Neutrophil (primary cell): ENCODE measurements at regions not wholly inside any gene's neighbourhood (a gene's known extent, or its start where the extent isn't known, plus 50 kb on each side); places are given as distances from the start of the nearest gene placed in this dataset.

Experiments used
- H3K27ac ChIP-seq: fragments of 200-600 bp; sonication (generic); 2 replicates; pipeline ENCODE4 v1.5.1; 2016; ENCODE audit warnings: mild to moderate bottlenecking, moderate library complexity
- H3K27me3 ChIP-seq: fragments of 200-600 bp; sonication (generic); 2 replicates; pipeline ENCODE4 v1.6.0; 2016; ENCODE audit warnings: mild to moderate bottlenecking
- H3K36me3 ChIP-seq: fragments of 200-600 bp; sonication (generic); 2 replicates; pipeline ENCODE4 v1.5.1; 2017
- H3K4me1 ChIP-seq, 2 experiments: fragments of 200-600 bp in 1 of 2; sonication (generic) in 1 of 2; 1 replicate in 1 of 2; 2 replicates in 1 of 2; pipeline versions ENCODE4 v1.5.1 to v1.6.1; 2013 to 2016; ENCODE audit warnings: low read depth in 1 of 2, low read length in 1 of 2, mild to moderate bottlenecking in 1 of 2, moderate library complexity in 1 of 2; ENCODE audit not compliant: control insufficient read depth in 1 of 2, insufficient read depth in 1 of 2
- H3K4me3 ChIP-seq, 2 experiments: fragments of 200-600 bp in 1 of 2; sonication (generic) in 1 of 2; 1 replicate in 1 of 2; 2 replicates in 1 of 2; pipeline ENCODE4 v1.5.1; 2013 to 2016; ENCODE audit warnings: low read depth in 1 of 2, low read length in 1 of 2, mild to moderate bottlenecking in 1 of 2, moderate library complexity in 1 of 2
- H3K9me3 ChIP-seq: fragments of 200-600 bp; sonication (generic); 2 replicates; pipeline ENCODE4 v1.5.1; 2016
- TF ChIP-seq, protein P1 (sequence below): fragments of 200-600 bp; sonication (generic); IDR thresholded peaks from 2 replicates; pipeline ENCODE4 v1.5.1; 2016; ENCODE audit warnings: antibody characterized with exemption

GRCh38 chrX:39704590-39704989 lies 393.2 kb downstream of the BCOR start:
- no peak overlapping the region for H3K4me3 ChIP-seq
- H3K27ac ChIP-seq: no peak overlapping the region
- no peaks in the 10 kb centered on the region for H3K27me3 ChIP-seq
- TF ChIP-seq, protein P1, sequence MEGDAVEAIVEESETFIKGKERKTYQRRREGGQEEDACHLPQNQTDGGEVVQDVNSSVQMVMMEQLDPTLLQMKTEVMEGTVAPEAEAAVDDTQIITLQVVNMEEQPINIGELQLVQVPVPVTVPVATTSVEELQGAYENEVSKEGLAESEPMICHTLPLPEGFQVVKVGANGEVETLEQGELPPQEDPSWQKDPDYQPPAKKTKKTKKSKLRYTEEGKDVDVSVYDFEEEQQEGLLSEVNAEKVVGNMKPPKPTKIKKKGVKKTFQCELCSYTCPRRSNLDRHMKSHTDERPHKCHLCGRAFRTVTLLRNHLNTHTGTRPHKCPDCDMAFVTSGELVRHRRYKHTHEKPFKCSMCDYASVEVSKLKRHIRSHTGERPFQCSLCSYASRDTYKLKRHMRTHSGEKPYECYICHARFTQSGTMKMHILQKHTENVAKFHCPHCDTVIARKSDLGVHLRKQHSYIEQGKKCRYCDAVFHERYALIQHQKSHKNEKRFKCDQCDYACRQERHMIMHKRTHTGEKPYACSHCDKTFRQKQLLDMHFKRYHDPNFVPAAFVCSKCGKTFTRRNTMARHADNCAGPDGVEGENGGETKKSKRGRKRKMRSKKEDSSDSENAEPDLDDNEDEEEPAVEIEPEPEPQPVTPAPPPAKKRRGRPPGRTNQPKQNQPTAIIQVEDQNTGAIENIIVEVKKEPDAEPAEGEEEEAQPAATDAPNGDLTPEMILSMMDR: no peak
- no peaks in the 10 kb centered on the region for H3K36me3 ChIP-seq
- H3K4me1 ChIP-seq: no peaks in the 10 kb centered on the region
- H3K9me3 ChIP-seq: no peaks in the 10 kb centered on the region

DNA sequence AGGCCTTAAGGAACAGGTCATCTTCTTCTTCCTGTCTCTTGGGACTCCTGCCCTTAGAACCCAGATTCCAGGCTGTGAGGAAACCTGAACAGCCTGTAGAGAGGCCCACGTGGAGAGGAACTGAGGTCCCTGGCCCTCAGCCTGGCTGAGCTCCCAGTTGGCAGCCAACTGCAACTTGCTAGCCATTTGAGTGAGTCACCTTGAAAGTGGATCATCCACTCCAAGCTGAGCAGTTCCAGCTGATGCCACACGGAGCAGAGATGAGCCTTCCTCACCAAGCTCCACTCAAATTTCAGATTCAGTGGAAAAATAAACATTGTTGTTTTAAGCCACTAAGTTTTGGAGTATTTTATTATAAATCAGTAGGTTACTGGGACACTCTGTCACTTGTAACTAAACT lies 392.5 kb downstream of the BCOR start:
- TF ChIP-seq, protein P1: no peak
- H3K4me1 ChIP-seq: no peaks in the 10 kb centered on the region
- H3K9me3 ChIP-seq: no peaks in the 10 kb centered on the region
- H3K27ac ChIP-seq: no peak overlapping the region
- H3K27me3 ChIP-seq: no peaks in the 10 kb centered on the region
- H3K36me3 ChIP-seq: no peaks in the 10 kb centered on the region
- H3K4me3 ChIP-seq: no peak overlapping the region

DNA sequence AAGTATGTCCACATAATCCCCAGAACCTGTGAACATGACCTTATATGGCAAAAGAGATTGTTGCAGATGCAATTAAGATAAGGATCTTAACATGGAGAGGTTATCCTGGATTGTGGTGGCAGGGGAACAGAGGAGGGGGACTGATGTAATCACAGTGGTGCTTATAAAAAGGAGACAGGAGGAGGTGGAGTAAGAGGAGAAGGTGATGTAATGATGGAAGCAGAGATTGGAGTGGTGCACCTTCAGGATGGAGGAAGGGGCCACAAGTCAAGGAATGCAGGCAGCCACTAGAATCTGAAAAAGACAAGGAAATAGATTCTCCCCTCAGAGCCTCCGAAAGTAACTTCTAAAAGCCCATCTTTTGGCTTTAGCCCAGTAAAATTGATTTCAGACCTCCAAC lies 388.4 kb downstream of the BCOR start:
- Histone ChIP-seq H3K27ac (no peak overlapping the region), H3K27me3 (no peaks in the 10 kb centered on the region), H3K36me3 (no peaks in the 10 kb centered on the region), H3K4me3 (no peak overlapping the region), H3K4me1 (no peaks in the 10 kb centered on the region), H3K9me3 (no peaks in the 10 kb centered on the region)
- TF ChIP-seq, protein P1: no peak

DNA sequence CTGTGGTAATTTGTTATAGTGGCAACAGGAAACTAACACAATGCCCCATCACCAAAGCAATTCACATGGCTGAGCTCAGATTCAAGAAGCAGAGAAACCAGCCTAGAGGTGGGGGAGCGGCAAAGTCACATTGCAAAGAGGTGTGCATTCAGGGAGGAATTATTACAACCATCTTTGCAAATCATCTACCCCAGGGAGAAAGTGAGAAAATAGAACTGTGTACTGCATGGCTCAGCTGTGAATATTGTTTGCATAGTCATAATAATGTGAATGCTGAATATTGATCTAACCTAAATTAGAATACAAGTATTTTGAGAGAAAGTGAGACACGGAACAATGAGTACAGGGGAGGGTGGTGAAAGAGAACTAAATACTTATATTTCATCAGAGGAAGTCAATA lies 387.9 kb downstream of the BCOR start:
- Histone ChIP-seq H3K4me3 (no peak overlapping the region), H3K4me1 (no peaks in the 10 kb centered on the region), H3K27me3 (no peaks in the 10 kb centered on the region), H3K36me3 (no peaks in the 10 kb centered on the region), H3K27ac (no peak overlapping the region), H3K9me3 (no peaks in the 10 kb centered on the region)
- TF ChIP-seq, protein P1: no peak

DNA sequence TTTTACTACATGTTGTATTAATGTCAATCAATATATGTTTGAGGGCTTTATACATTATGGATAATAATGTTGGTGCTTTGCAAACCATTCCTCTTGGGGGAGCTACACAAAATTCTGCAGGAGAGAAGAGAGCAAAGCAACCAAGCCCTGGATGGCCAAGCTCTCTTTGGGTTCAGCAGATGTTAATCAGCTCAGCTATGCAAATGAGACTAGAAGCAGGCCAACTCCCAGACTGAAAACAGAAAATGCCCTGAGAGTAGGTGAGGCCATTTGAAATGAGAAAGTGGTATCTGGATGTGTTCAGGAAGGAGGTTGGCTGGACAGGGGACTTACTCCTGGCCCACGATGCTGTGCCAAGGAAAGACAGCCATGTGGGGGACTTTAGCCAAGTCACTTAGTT lies 387.0 kb downstream of the BCOR start:
- TF ChIP-seq, protein P1: no peak
- H3K9me3 ChIP-seq: no peaks in the 10 kb centered on the region
- H3K36me3 ChIP-seq: no peaks in the 10 kb centered on the region
- no peaks in the 10 kb centered on the region for H3K27me3 ChIP-seq
- H3K27ac ChIP-seq: no peak overlapping the region
- no peaks in the 10 kb centered on the region for H3K4me1 ChIP-seq
- no peak overlapping the region for H3K4me3 ChIP-seq

DNA sequence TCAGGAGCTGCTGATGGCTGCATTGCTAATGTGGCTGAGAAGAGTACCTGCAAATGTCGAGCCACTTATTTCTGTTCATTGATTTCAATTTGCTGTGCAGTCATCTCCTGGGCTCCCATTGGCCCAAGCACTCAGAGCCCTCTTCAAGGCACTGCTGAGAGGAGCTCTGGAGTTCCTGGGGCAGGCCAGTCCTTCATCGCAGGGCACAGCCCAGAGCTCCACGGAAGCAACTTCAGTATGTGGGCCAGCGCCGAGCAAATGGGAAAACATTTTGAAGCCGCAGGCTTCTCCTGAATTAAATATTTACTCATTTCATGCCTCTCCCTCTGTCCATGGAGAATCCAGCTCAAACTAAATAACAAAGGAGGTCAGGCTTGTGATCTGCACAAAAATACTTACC lies 383.3 kb downstream of the BCOR start:
- Histone ChIP-seq H3K27ac (no peak overlapping the region), H3K27me3 (no peaks in the 10 kb centered on the region), H3K4me3 (no peak overlapping the region), H3K9me3 (no peaks in the 10 kb centered on the region), H3K4me1 (no peaks in the 10 kb centered on the region), H3K36me3 (no peaks in the 10 kb centered on the region)
- TF ChIP-seq, protein P1: no peak
